ENCODE measurements at regions not wholly inside any gene's neighbourhood (a gene's known extent, or its start where the extent isn't known, plus 50 kb on each side); places are given as distances from the start of the nearest gene placed in this dataset.

GRCh38 chr4:27090406-27090805 lies 229.8 kb downstream of the STIM2 start:
- TF ChIP-seq CTCF (IDR thresholded peaks at IDR 0.05 in 2 of 3, conservative IDR thresholded peaks at IDR 0.05 in 1 of 3; ENCODE audit: control insufficient read depth in 2 of 3, extremely low read depth in 1 of 3, insufficient read depth in 1 of 3, low read depth in 3 of 3, low read length in 3 of 3) (no peak), BCL11A (IDR thresholded peaks at IDR 0.05; ENCODE audit: low read depth, low read length) (no peak), NFIC (IDR thresholded peaks at IDR 0.05; ENCODE audit: low read depth, low read length) (no peak), ZZZ3 (IDR thresholded peaks at IDR 0.05; ENCODE audit: control insufficient read depth, insufficient read length, low read depth) (no peak), SMAD1 (IDR thresholded peaks at IDR 0.05; ENCODE audit: low read depth, partially characterized antibody) (no peak), TAF1 (IDR thresholded peaks at IDR 0.05; ENCODE audit: borderline replicate concordance, low read depth, low read length) (no peak), SMARCA5 (IDR thresholded peaks at IDR 0.05) (no peak), RCOR1 (conservative IDR thresholded peaks at IDR 0.05; ENCODE audit: low read depth, low read length) (no peak)

Measured in GM12878 (cell line).